Bronchial epithelial cell (primary cell): ENCODE measurements at regions not wholly inside any gene's neighbourhood (a gene's known extent, or its start where the extent isn't known, plus 50 kb on each side); places are given as distances from the start of the nearest gene placed in this dataset.
"Not testable (repeated sequence)": the region's sequence is repeated elsewhere in the genome, so short reads cannot be mapped to it uniquely, and the experiment has no call there.

Experiments
- DNase-seq: peaks from one replicate; pipeline ENCODE4 v3.0.0-alpha.2; 2010; ENCODE audit warnings: low read depth
- FAIRE-seq: peaks from 2 replicates; lab custom pipeline; 2011; peaks lifted over from hg19 to GRCh38; lab: Jason Lieb, UNC
- H3K27me3 ChIP-seq: 2 replicates; pipeline ENCODE4 v1.5.1; 2011; ENCODE audit warnings: low read length; ENCODE audit not compliant: control insufficient read depth, insufficient read depth
- H3K36me3 ChIP-seq: 2 replicates; pipeline ENCODE4 v1.5.1; 2011; ENCODE audit warnings: low read length; ENCODE audit not compliant: control insufficient read depth, insufficient read depth
- H3K4me3 ChIP-seq: 2 replicates; pipeline ENCODE4 v1.5.1; 2011; ENCODE audit warnings: mild to moderate bottlenecking, low read depth, low read length, control low read depth
- TF ChIP-seq, protein P1 (sequence below): IDR thresholded peaks from 2 replicates; pipeline ENCODE4 v1.5.1; 2011; ENCODE audit warnings: mild to moderate bottlenecking, moderate library complexity, low read length, control low read depth, inconsistent platforms; ENCODE audit not compliant: insufficient read depth, severe bottlenecking

DNA sequence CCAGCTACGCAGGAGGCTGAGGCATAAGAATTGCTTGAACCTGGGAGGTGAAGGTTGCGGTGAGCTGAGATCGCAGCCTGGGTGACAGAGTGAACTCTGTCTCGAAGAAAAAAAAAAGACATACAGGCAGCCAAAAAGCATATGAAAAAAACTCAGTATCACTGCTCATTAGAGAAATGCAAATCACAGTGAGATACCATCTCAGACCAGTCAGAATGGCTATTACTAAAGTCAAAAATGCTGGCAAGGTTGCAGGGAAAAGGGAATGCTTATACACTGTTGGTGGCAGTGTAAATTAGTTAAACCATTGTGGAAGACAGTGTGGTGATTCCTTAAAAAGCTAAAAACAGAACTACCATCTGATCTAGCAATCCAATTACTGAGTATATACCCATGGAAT lies 123.1 kb downstream of the CHIC2 start:
- no peak for FAIRE-seq
- TF ChIP-seq, protein P1, sequence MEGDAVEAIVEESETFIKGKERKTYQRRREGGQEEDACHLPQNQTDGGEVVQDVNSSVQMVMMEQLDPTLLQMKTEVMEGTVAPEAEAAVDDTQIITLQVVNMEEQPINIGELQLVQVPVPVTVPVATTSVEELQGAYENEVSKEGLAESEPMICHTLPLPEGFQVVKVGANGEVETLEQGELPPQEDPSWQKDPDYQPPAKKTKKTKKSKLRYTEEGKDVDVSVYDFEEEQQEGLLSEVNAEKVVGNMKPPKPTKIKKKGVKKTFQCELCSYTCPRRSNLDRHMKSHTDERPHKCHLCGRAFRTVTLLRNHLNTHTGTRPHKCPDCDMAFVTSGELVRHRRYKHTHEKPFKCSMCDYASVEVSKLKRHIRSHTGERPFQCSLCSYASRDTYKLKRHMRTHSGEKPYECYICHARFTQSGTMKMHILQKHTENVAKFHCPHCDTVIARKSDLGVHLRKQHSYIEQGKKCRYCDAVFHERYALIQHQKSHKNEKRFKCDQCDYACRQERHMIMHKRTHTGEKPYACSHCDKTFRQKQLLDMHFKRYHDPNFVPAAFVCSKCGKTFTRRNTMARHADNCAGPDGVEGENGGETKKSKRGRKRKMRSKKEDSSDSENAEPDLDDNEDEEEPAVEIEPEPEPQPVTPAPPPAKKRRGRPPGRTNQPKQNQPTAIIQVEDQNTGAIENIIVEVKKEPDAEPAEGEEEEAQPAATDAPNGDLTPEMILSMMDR: no peak
- no peak for DNase-seq
- no peak overlapping the region for H3K4me3 ChIP-seq
- no peaks in the 10 kb centered on the region for H3K36me3 ChIP-seq
- H3K27me3 ChIP-seq: no peaks in the 10 kb centered on the region

DNA sequence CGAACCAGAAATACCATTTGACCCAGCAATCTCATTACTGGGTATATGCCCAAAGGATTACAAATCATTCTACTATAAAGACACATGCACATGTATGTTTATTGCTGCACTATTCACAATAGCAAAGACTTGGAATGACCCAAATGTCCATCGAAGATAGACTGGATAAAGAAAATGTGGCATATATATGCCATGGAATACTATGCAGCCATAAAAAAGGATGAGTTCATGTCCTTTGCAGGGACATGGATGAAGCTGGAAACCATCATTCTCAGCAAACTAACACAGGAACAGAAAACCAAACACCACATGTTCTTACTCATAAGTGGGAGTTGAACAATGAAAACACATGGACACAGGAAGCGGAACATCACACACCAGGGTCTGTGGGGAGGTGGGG lies 124.5 kb downstream of the CHIC2 start:
- not testable (repeated sequence) for FAIRE-seq, H3K36me3 ChIP-seq, DNase-seq, H3K4me3 ChIP-seq, H3K27me3 ChIP-seq

DNA sequence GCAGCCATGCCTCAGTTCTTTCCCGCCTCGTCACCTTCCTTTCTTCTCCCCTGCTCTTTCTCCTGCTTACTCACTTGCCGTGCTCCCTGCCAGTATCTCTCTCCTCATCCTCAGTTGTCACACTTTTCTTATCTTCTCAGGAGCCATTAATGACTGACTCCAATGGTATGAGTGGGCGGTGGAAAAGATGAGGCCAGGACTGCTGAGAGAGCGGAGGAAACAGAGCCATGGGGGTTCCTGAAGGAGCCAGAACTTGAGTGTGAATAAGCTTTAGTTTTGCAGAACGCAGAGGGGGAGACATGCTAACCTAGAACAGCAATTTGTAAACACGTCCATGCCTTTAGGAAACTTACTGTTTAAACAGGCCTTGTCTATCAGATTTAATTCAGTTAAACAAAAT lies 126.5 kb downstream of the CHIC2 start:
- DNase-seq: peak; percentile 51

DNA sequence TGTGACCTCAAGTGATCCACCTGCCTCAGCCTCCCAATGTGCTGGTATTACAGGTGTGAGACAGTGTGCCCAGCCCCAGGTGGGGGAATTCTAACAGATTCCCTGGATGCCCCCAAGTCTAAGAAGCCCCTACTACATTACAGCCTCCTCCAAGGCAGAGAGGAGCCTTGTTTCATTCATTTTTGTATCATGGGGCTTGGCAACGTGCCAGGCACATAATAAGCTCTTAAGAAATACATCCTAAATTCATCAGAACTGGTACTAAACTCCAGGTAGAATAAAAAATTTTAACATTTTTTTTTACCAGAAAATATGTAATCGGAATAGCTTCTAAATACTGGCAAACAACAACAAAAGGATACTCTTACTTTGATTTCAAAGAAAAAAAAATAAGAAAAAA lies 127.1 kb downstream of the CHIC2 start:
- TF ChIP-seq, protein P1: no peak
- Histone ChIP-seq H3K36me3 (no peaks in the 10 kb centered on the region), H3K27me3 (no peaks in the 10 kb centered on the region), H3K4me3 (no peak overlapping the region)
- FAIRE-seq (no peak), DNase-seq (no peak)

More for the DNA sequence above, 126.5 kb downstream of the CHIC2 start:
- no peaks in the 10 kb centered on the region for H3K27me3 ChIP-seq
- TF ChIP-seq, protein P1: no peak
- H3K4me3 ChIP-seq: no peak overlapping the region
- H3K36me3 ChIP-seq: no peaks in the 10 kb centered on the region
- FAIRE-seq: no peak

DNA sequence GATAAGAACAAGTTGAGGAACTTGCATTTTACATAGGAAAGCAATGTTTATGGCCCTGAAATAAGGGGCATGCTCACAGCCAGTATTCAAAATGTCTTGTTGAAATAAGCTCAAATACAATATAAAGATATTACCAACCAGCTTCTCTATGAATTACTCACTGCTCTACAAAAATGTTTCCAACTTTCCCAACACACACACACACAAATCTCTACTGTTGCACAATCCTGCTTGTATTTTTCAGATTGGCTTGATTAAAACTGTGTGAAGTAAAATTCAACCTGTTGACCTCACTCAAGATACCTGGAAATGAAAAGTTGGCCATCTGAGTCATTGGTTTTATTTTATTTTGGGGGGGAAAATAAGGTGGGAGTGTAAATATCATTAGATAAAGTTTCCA lies 128.6 kb downstream of the CHIC2 start:
- TF ChIP-seq, protein P1: no peak
- DNase-seq (peak; percentile 70), FAIRE-seq (no peak)
- no peaks in the 10 kb centered on the region for H3K27me3 ChIP-seq
- H3K36me3 ChIP-seq: no peaks in the 10 kb centered on the region
- no peak overlapping the region for H3K4me3 ChIP-seq

DNA sequence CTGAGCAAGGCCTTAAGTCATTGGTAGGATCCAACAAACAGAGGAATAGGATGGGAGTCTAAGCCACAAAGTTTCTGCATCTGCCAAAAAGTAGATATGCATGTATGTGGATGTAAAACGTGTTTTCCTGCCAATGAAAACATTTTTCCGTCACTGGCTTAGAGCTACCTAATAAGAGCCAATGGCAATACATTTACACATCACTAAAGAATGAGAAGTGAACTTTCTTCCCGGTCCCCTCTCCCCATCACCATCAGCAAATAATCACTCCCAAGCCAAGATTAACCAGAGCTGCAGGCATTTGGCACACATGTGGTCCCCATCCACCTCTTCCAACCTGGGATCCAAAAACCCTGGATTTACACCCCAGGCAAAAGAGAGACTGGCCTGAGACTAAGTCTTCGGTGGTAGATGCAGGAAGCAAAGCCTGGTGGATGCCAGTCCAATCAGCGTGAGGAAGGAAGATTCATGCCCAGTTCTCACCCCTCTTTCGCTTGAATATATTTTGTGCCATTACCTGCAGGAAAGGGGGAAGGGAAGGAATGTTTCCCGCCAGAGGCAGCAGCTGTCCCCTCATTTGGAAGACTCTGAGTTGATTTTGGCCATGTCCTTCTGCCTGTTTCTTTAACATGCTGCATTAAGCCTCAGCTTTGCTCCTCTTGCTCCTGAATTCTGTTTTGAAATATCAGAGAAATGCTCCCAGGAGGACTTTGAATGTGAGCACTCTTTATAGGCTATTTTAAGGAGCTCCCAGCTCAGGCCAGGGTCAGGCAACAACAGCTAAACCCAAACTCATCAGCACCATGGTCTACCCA lies 131.4 kb downstream of the CHIC2 start:
- Histone ChIP-seq H3K27me3 (no peaks in the 10 kb centered on the region), H3K4me3 (no peak overlapping the region), H3K36me3 (no peaks in the 10 kb centered on the region)
- DNase-seq (no peak), FAIRE-seq (peak; percentile 58)
- TF ChIP-seq, protein P1: no peak
